ENCODE measurements at regions not wholly inside any gene's neighbourhood (a gene's known extent, or its start where the extent isn't known, plus 50 kb on each side); places are given as distances from the start of the nearest gene placed in this dataset.

GRCh38 chr7:41508755-41509154, 194.1 kb downstream of the INHBA start:
- no peak overlapping the region for H3K4me3 ChIP-seq
- intact Hi-C loops (cut with DNase I; ENCODE audit: low total_unique reads): no loop called here

GRCh38 chr7:41507686-41508268, 195.1 kb downstream of the INHBA start:
- DNase-seq: no peak
- Histone ChIP-seq H3K36me3 (ENCODE audit: low read depth, missing control alignments) (no peaks in the 10 kb centered on the region), H3K27ac (no peak overlapping the region), H3K27me3 (no peaks in the 10 kb centered on the region), H3K4me1 (no peaks in the 10 kb centered on the region), H3K9me3 (no peaks in the 10 kb centered on the region), H3K4me3 (no peak overlapping the region)
- intact Hi-C loops (cut with DNase I; ENCODE audit: low total_unique reads): no loop called here
- no peak for TF ChIP-seq POLR2A (IDR thresholded peaks at IDR 0.05)
- TF ChIP-seq, protein P1, sequence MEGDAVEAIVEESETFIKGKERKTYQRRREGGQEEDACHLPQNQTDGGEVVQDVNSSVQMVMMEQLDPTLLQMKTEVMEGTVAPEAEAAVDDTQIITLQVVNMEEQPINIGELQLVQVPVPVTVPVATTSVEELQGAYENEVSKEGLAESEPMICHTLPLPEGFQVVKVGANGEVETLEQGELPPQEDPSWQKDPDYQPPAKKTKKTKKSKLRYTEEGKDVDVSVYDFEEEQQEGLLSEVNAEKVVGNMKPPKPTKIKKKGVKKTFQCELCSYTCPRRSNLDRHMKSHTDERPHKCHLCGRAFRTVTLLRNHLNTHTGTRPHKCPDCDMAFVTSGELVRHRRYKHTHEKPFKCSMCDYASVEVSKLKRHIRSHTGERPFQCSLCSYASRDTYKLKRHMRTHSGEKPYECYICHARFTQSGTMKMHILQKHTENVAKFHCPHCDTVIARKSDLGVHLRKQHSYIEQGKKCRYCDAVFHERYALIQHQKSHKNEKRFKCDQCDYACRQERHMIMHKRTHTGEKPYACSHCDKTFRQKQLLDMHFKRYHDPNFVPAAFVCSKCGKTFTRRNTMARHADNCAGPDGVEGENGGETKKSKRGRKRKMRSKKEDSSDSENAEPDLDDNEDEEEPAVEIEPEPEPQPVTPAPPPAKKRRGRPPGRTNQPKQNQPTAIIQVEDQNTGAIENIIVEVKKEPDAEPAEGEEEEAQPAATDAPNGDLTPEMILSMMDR (IDR thresholded peaks at IDR 0.05): no peak
- 79 to 85% methylated on average over 4 of the region's 4 CpGs for WGBS, 2 donors

More at GRCh38 chr7:41508755-41509154, 194.1 kb downstream of the INHBA start:
- 85 to 88% methylated on average over 4 of the region's 4 CpGs for WGBS, 2 donors
- no peak overlapping the region for H3K27ac ChIP-seq
- no peaks in the 10 kb centered on the region for H3K4me1 ChIP-seq
- no peaks in the 10 kb centered on the region for H3K36me3 ChIP-seq (ENCODE audit: low read depth, missing control alignments)
- no peaks in the 10 kb centered on the region for H3K9me3 ChIP-seq
- DNase-seq: no peak
- no peaks in the 10 kb centered on the region for H3K27me3 ChIP-seq
- TF ChIP-seq, protein P1 (IDR thresholded peaks at IDR 0.05): no peak
- no peak for TF ChIP-seq POLR2A (IDR thresholded peaks at IDR 0.05)

DNA sequence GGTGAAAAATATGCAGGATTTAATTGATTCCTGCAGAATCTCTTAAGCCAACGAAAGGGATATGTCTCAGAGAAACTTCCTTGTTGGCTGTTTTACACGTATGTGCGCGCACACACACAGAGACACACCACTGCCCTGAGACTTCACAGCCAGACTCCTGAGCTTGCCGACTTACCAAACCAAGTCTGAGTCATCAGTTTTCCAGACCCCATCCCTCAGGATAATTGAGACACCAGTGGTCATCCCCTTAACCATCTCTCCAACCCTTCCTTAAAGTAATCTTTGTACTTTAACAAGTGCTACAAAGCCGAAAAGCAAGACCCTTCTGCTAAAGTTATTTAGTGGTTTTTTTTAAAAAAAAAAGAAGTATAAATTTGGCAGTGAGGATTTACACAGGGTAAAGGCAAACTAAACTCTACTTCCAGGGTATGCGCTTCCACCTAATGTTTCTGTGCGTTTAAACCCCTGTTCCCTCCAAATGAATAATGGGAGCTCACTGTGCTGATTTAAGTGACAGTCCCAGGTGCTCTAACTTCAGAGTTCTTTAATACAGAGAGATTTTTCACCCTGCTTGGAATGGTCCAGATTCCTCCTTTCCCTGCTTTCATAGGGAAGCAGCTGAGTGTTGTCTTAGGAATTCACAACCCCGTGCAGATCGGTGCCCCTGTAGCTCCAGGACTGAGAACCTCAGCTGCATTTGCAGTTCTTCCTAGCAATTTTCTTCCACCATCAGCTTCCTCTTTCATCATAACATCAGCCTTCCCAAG, 198.5 kb downstream of the INHBA start:
- DNase-seq: no peak
- TF ChIP-seq POLR2A (IDR thresholded peaks at IDR 0.05): no peak
- TF ChIP-seq, protein P1 (IDR thresholded peaks at IDR 0.05): no peak
- no peaks in the 10 kb centered on the region for H3K27me3 ChIP-seq
- 87 to 89% methylated on average over 10 of the region's 10 CpGs for WGBS, 2 donors
- intact Hi-C loops (cut with DNase I; ENCODE audit: low total_unique reads): no loop called here
- no peaks in the 10 kb centered on the region for H3K36me3 ChIP-seq (ENCODE audit: low read depth, missing control alignments)
- H3K4me1 ChIP-seq: no peaks in the 10 kb centered on the region
- H3K4me3 ChIP-seq: no peak overlapping the region
- H3K27ac ChIP-seq: no peak overlapping the region
- H3K9me3 ChIP-seq: no peaks in the 10 kb centered on the region

GRCh38 chr7:41503438-41503837, 199.5 kb downstream of the INHBA start:
- H3K36me3 ChIP-seq (ENCODE audit: low read depth, missing control alignments): no peaks in the 10 kb centered on the region
- no peaks in the 10 kb centered on the region for H3K9me3 ChIP-seq
- DNase-seq: no peak
- H3K27me3 ChIP-seq: no peaks in the 10 kb centered on the region
- H3K4me1 ChIP-seq: no peaks in the 10 kb centered on the region
- H3K4me3 ChIP-seq: no peak overlapping the region
- intact Hi-C loops (cut with DNase I; ENCODE audit: low total_unique reads): no loop called here
- H3K27ac ChIP-seq: no peak overlapping the region
- no peak for TF ChIP-seq POLR2A (IDR thresholded peaks at IDR 0.05)
- TF ChIP-seq, protein P1 (IDR thresholded peaks at IDR 0.05): no peak

DNA sequence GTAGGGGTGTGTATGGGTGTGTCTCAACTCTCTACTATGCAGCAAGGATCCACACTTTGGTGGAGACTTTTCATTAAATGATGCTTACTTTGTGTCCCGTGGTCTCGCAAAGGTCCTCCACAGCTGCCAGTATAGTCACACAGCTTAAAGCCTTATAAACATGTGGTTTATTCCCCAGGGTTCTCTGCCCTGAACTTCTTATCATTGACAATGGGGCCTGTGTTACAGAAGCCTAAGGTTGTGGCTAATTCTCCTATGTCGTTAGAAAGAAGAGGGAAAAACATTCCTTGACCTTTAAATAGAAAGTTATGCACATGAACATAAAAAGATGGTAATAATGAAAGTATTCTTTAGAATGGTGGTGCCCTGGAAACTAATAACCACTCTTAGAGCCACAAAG, 201.4 kb downstream of the INHBA start:
- Histone ChIP-seq H3K27ac (no peak overlapping the region), H3K4me3 (no peak overlapping the region), H3K9me3 (no peaks in the 10 kb centered on the region), H3K4me1 (no peaks in the 10 kb centered on the region), H3K36me3 (ENCODE audit: low read depth, missing control alignments) (no peaks in the 10 kb centered on the region), H3K27me3 (no peaks in the 10 kb centered on the region)
- no peak for DNase-seq
- intact Hi-C loops (cut with DNase I; ENCODE audit: low total_unique reads): no loop called here
- 82 to 84% methylated on average over 3 of the region's 3 CpGs for WGBS, 2 donors
- TF ChIP-seq, protein P1 (IDR thresholded peaks at IDR 0.05): no peak
- no peak for TF ChIP-seq POLR2A (IDR thresholded peaks at IDR 0.05)
